ENCODE measurements at regions not wholly inside any gene's neighbourhood (a gene's known extent, or its start where the extent isn't known, plus 50 kb on each side); places are given as distances from the start of the nearest gene placed in this dataset.
"Not testable (repeated sequence)": the region's sequence is repeated elsewhere in the genome, so short reads cannot be mapped to it uniquely, and the experiment has no call there.

DNA sequence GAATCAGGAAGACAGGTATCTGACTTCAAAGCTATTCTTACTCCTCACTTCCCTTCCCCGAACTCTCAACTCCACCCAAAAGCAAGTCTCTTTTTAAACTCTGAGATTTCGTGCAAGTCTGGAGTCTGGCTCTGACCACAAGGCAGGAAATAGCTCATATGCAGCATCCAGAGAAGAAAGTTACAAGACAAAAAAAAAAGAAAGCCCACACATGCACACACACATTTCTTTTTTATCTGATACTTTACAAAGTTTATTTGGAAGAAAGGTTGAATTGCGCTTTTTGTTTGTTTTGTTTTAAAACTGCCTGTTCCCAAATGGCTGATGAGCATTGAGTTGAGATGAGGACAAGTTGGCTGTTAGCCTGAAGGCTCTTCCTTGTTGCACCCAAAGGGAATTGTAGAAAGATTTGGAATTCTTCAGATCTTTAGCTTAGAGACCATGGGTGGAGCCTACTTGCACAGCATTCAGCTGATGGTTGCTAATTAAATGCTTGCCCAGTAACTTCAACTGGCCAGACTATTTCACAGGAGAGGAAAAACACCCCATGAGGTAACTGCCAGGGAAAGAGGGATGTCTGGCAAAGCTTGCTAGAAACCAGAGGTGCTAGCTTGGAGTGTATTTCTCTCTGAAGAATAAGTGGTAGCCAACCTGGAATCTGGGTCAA lies 490.3 kb downstream of the TTLL7 start:
- no peak for DNase-seq (ENCODE audit: low spot score)

DNA sequence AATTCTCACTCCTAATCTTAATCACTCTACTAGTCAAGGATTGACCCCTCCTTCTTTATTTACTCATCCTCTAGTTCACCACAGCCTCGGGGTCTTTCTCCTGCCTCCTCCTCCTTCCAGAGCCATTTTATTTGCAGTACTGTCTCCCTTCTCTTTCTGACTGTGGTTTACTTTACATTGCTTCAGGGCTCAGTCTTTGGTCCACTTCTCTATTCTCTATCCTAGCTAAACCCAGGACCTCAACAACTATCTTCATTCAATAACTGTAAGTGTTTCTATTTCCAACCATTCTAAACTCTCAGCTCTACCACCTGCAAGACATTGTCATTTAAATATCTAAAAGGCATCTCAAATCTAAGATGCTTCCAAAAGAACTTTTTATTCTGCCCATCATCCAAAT lies 493.8 kb downstream of the TTLL7 start:
- no peak for DNase-seq (ENCODE audit: low spot score)

DNA sequence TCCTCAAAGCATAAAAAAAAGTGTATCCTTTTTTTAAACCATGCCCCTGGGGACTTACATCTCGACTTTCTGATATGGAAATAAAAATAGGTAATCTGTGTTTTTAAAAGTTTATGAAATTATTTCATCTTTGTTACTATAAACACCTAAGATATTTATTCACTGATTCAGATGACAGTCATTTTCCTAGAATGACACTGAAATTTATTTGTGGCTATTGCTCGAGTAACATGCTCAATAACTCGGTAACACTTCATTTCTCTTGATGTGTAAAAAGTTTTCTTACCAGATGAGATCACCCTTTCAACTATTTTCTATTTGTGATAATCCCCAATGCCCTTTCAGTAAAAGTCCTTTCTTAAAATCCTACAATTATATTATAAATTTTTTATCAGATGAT lies 495.8 kb downstream of the TTLL7 start:
- DNase-seq (ENCODE audit: low spot score) = no peak

DNA sequence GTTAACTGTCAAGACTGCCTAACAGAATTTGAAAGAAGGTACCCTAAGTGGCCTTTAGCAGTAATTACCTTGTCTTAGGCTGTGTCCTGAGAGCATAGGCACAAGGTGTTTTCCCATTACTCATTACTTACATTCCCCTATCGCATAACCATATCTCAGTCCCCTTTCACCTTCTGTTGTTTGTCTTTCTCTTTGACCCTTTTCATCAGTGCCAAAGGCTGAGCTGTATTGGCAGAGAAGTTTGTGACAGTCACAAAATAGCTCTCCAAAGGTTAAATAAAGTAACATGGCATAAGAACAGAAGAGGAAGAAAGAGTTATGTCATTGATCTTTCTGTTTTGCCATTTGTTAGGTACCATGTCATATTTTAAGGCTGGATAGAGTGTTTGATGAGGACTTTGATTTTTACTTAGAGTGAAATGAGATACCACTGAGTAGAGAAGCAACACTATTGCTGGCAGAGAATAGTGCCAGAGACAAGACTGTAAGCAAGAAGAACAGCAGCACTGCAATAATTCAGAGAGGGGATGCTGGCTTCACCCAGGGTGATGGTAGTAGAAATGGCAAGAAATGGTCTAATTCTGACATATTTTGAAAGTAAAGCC lies 497.8 kb downstream of the TTLL7 start:
- no peak for DNase-seq (ENCODE audit: low spot score)

DNA sequence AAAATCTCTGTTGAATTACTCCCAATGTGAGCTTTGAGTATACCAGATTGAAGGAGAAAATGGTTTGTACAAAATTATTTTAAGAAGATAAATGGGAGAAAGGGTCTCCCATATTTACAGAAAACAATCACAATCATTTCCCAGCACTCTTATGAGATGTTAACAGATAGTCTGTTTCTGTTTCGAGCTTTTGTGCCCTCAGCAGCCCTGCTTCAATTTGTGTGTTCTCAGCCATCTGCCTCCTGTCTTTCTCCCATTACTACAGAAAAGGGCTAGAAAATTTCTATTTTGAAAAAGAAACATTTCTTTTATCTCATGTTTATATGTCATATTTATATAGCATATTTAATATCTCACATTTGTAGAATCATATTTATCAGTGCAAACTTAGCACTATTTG lies 498.4 kb downstream of the TTLL7 start:
- DNase-seq (ENCODE audit: low spot score) = no peak

DNA sequence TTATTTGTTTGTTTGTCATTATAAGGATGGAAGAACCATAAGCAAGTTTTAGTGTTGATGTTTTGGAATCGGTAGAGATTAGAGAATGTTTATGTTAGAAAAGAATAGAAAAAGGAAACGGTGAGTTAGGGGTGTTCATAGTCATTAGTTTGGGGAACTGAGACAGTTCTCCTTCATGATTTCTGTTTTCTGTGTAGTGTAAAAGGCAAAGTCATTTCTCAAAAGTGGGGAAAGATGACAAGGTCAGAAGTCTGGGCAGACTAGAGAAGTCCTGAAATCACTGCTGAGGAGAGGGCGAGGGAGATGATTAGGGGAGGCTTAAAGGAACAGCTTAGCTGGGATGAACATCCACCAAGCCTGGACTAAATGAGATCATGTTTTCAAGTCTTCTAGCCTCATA lies 498.9 kb downstream of the TTLL7 start:
- DNase-seq (ENCODE audit: low spot score) = no peak

DNA sequence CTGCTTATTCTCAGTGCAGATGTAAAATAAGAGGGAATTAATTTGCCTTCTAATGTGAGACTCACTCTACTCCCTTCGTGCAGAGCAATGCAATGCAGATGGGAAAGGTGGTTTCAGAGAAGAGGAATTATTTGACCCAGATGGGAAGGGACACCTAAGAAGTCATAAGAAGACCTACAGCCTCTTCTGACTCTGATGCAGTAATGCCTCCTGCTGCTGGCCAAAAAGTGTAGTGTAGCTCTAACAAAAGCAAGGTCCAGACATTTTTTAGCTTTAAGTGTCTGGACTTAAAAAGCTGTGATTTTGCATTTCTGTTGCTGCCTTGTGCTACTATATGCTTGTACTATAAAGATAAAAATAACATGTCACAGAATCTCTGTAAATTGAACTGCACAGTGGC lies 501.4 kb downstream of the TTLL7 start:
- DNase-seq (ENCODE audit: low spot score) = no peak

DNA sequence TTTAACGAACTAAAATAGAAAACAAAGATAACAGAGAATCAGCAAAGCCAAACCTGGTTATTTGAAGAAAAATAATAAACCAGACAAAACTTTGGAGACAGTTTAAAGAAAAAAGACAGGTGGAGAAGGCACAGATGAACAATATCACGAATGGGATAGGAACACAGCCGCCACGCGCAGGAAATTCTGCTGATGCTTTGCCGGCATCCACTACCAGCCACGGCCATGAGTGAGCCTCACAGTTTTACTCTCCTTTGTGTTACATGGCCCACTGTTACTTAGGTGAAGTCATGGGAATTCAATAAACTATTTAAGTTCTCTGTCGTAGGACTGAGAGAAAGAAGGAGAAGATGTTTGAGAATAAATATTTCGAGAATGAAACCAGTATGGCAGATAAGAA lies 503.4 kb downstream of the TTLL7 start:
- DNase-seq (ENCODE audit: low spot score) = no peak

DNA sequence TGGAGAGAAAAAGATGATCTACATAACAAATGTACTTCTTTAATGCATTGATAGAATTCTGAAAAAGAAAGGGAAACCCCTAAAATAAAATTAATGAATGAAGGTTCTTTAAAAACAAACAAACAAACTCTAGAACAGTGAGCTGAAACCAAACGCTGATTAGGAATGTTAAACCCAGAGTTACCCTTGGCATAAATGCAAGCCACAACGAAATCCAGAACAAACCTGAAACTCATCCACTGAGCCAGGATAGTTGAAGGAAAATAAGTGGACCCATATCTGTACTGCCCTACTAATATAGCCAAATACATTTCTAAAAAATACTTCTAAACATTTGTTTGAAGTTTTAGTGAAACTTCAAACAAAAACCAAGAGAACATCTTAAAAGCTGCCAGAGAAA lies 505.3 kb downstream of the TTLL7 start:
- no peak for DNase-seq (ENCODE audit: low spot score)

DNA sequence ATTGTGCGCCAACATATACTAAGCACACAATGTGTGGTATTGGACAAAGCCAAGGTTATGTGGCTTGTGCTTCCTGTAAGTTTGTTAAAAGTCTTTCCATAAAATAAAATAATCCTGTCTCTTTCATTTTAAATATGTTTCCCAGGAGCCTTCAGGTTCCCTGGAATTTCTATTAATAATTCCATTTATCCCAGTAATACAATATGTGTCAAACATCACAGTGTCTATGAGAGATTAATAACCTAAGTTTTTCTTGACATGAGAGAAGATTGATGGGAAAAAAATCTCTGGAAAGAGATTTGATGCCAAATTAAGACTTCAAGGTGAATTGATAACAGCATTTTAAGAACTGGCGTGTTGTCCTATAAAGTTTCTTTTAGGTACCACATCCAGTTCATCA lies 507.0 kb downstream of the TTLL7 start:
- no peak for DNase-seq (ENCODE audit: low spot score)

DNA sequence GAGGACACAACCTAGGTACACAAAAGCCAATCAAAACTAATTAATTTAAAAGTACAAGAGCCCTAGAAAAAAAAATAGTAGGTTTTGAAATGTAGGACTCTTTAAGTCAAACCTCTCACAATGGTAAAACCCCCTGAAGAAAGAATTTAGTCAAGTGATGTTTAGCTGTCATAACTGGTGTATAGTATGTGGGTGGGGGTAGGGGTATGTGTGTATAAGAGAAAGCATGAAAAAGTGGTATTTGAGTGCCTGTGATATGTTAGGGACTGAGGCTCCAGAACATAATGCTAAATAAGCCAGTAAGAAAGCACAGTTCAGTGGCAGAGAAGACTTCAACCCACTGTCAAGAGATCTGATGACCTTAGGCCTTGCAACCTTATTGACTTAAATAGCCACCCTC lies 507.9 kb downstream of the TTLL7 start:
- DNase-seq (ENCODE audit: low spot score) = no peak

DNA sequence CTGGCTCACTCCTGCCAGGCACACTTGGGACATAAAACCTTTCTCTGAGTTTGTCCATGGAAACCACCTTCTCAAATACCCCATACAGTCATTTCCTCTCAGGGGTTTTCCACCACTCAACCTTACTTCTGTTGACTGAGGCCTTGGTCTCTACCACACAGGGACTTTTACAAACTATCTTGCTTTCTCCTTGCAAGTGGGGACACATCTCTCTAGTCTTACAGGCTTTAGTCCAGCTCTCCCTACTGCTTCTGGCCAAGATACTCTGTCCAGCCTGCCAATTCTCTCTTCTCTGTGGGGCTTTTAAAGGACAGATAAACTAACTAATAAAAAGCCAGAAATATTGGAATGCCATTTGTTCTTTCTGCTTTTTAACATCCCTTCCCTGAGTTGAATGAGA lies 510.8 kb downstream of the TTLL7 start:
- DNase-seq (ENCODE audit: low spot score) = not testable (repeated sequence)

DNA sequence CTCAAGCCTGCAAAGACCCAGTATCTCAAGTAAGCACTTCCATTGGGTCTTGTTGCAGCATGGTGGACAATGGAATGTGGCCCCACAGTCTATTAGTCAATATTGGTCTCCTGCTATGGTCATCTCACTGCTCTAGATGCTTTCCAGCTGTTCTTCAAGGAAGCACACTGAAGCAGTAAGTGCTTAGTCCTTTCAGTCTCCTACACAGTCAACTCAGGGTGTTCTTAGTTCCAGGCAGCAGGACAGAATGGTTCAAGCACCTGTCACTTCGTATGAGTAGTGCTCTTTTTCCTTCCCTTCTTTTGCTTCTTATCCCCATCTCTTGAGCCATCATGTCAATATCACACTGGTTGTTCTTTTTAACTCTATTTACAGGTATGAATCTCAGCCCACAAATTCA lies 511.5 kb downstream of the TTLL7 start:
- not testable (repeated sequence) for DNase-seq (ENCODE audit: low spot score)

DNA sequence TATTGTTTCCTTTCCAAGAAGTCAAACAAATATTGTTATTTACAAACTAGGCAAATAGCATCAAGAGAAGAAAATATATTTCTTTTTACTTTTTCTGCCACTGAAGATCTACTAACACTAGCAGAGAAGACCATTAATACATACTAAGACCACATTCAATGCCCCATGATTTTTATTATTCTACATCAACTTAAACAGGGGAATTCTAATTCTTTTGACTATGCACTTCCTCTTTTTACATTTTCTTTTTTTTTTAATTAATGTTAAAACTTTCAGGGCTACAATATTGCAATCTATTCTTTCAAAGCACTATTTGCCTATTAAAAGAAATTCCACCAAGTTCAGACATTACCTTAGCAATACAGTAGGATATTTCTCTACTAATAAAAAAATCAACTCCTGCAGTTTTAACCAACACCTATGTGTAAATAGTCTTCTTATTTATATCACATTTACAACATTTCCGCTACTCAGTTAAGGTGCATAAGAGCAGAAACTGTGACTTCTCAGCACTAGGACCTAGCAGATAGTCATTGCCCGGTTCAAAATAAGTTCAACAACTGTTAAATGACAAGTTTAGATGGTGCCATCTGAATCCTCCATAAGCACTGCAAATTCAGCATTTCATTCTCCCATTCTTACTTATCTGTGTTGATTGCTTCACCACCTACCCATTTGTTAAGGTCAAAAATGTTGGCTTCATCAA lies 513.5 kb downstream of the TTLL7 start:
- not testable (repeated sequence) for DNase-seq (ENCODE audit: low spot score)

DNA sequence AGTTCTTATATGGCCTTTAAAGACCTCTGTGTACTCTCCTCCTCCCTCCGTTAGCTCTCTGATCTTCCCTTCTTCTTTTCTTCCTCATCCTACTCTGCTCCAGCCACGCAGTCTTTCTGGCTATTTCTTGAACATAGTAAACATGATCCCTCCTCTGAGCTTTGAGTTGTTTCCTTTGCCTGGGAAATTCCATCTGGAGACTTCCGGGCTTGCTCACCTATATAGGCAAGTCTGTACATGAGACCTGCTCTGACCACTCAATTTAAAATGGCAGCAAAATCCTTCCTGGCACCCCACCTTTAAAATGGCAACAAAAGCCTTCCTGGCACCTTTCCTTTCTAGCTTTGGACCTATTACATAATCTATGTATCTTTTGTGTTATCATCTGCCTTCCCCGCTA lies 517.6 kb downstream of the TTLL7 start:
- not testable (repeated sequence) for DNase-seq (ENCODE audit: low spot score)

DNA sequence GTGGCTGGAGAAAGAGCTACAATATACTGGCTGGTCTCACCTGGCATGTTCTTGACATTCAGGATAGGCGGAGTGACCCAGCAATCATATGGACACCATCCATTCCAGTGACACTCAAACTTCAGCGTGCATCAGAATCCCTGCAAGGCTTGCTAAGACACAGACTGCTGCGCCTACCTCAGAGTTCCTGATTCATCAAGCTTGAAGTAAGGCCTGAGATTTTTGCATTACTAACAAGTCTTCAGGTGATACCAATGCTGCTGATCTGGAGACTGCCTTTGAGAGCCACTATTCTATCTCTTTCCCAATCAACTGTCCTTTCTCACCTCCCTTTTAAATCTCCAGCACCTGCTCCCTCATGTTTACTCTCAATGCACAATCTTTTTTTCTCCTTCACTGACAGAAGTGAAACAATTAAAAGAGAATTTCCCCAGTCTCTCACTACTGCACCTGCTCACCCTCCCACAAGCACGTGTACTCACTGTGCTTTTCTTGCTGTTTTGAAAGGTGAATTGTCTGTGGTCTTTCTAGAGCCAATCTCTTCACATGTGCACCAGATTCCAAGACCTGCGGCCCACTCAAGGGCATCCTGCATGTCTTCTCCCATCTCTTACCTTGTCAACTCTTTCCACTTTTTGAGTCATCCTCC lies 519.2 kb downstream of the TTLL7 start:
- not testable (repeated sequence) for DNase-seq (ENCODE audit: low spot score)

DNA sequence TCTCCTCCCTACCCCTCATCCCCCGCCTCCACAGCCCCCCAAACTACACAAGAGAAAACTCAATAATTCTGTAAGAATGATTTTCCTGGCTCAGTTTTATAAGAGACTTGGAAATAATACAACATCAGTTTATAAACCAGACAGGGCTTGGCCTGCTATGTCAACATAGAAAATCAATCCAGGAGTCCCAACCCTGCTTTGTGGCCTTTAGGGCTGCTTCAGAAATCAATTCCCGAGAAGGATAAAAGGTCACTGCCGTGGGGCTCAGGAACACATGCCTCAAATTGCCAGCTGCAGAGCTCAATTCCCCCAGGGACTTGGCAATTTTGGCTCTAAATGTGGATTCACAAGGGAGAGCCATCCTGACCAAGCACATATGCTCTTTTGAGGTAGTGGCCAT lies 520.8 kb downstream of the TTLL7 start:
- DNase-seq (ENCODE audit: low spot score) = not testable (repeated sequence)

DNA sequence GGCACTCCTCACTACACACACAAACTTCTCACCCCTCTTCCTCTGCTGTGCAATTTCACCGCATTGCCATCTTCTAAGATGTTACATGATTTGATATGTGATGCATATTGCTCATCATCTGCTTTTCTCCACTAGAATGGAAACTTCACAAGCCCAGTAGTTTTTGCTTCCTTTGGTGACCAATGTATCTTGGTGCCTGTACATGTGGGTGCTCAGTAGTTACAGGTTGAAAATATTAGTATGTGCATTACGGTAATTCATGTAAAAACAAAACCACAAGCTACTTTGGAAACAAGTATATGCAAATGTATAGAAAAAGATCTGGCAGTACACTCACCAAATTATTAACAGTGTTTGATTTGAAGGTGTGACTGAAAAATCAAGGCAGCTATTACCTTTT lies 522.4 kb downstream of the TTLL7 start:
- not testable (repeated sequence) for DNase-seq (ENCODE audit: low spot score)

DNA sequence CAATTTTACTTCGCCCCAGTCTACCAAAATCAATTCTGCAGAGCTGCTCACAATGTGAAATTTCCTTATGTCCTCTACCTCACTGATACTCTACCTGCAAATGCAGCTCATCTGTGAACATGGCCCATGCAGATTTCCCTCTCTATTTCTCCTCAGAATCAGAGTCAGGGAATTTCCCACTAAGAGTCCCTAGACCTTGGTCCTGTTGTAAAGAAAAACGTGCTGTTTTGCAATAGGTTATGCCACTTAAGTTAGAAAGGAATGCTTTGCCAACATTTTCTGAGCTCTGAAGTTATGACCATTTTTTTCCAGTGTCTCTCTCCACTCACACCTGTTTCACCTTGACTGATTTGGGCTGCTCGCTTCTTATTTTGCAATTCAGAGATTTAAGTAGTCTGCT lies 524.0 kb downstream of the TTLL7 start:
- not testable (repeated sequence) for DNase-seq (ENCODE audit: low spot score)

DNA sequence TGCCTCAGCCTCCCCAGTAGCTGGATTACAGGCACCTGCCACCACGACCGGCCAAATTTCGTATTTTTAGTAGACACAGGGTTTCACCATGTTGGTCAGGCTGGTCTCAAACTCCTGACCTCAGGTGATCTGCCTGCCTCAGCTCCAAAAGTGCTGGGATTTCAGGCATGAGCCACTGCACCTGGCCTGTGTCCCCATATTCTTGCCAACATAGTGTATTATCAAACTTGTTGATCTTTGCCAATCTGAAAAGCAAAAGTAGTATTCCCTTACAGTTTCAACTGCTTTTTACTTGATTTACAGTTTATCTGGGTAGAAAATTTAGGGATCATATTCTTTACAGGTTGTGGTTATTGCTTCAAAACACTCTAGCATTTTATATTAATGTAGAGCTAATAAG lies 524.9 kb downstream of the TTLL7 start:
- not testable (repeated sequence) for DNase-seq (ENCODE audit: low spot score)

DNA sequence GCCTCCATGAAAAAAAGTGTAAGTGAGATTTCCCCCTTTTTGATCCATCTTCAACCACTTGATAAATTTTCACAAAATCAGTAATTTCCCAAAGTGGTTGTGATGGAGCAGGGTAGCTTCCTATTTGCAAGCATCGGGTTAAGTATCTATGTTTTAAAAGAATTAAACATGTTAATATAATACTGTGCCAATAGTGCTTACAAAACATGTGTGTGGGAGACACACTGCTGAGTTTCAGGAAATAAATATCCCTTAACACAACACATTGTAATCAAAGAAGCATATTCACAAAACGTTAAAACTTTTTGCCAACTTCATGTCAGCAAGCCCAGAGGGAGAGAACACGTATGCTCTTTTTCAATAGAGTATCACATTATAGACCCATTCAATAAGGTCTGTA lies 526.9 kb downstream of the TTLL7 start:
- DNase-seq (ENCODE audit: low spot score) = not testable (repeated sequence)

DNA sequence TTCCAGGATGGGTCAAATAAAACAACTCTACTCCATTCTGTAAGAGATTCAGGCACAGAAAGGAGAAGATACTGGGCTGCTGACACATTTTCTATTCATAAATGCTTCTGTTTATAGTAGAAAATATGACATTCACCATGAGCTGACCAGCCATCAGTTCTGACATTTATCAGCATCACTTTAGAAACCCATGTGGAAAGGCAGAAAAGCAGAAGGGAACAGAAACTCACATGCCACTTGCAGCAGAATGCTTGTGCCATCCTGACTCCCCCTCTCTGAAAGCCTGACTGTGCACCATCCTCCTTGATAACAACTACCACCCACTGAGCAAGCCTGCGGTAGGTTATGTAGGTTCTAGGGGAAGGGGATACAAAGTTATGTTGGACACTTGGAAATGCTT lies 527.7 kb downstream of the TTLL7 start:
- DNase-seq (ENCODE audit: low spot score) = not testable (repeated sequence)

DNA sequence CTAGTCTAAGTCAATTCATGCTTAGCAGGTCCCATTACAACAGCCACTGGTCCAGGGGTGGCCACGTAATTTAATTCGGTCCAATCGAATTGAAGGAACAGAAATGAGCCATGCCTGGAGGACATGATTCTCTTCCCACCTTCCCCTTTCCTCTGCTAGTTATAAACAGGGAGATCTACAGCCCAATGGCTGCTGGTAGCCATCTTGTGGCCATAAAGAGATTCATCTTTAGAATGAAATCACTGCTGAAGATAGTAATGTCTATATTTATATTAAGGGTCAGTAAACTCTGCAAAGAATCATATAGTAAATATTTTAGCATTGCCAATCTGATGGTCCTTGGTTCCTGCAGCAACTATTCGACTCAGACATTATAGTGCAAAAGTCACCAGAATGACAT lies 530.6 kb downstream of the TTLL7 start:
- DNase-seq (ENCODE audit: low spot score) = not testable (repeated sequence)
